RWPE2 (cell line): ENCODE measurements at regions not wholly inside any gene's neighbourhood (a gene's known extent, or its start where the extent isn't known, plus 50 kb on each side); places are given as distances from the start of the nearest gene placed in this dataset.

ENCODE experiments used
- ATAC-seq: fragments of 200-7000 bp; cut with Tn5 transposase; 3 replicates; pipeline ENCODE4 v1.9.1; 2021; ENCODE audit warnings: low read depth
- DNase-seq: peaks from one replicate; pipeline ENCODE4 v3.0.0-alpha.2; 2020; ENCODE audit warnings: low spot score
- H3K27ac ChIP-seq: fragments of 450-650 bp; 2 replicates; pipeline ENCODE4 v1.5.1; 2017; ENCODE audit warnings: mild to moderate bottlenecking; ENCODE audit not compliant: poor library complexity, severe bottlenecking
- H3K27me3 ChIP-seq: fragments of 250-450 bp; sonication (Bioruptor Pico); 2 replicates; pipeline ENCODE4 v1.5.1; 2021; ENCODE audit warnings: mild to moderate bottlenecking, moderate library complexity; ENCODE audit not compliant: insufficient read depth, poor library complexity, severe bottlenecking
- H3K36me3 ChIP-seq: fragments of 250-450 bp; sonication (Bioruptor Pico); 2 replicates; pipeline ENCODE4 v1.5.1; 2020; ENCODE audit warnings: low read depth, mild to moderate bottlenecking, moderate library complexity
- H3K4me1 ChIP-seq: fragments of 250-450 bp; sonication (Bioruptor Pico); 2 replicates; pipeline ENCODE4 v1.5.1; 2021; ENCODE audit warnings: mild to moderate bottlenecking, moderate library complexity; ENCODE audit not compliant: insufficient read depth, poor library complexity, severe bottlenecking
- H3K4me3 ChIP-seq: fragments of 250-450 bp; sonication (Bioruptor Pico); 2 replicates; pipeline ENCODE4 v1.5.1; 2021; ENCODE audit warnings: mild to moderate bottlenecking, moderate library complexity; ENCODE audit not compliant: severe bottlenecking
- H3K9me3 ChIP-seq: fragments of 250-450 bp; sonication (Bioruptor Pico); 2 replicates; pipeline ENCODE4 v1.5.1; 2021; ENCODE audit warnings: mild to moderate bottlenecking, moderate library complexity; ENCODE audit not compliant: severe bottlenecking
- CTCF ChIP-seq: fragments of 450-650 bp; IDR thresholded peaks from one replicate; pipeline ENCODE4 v1.5.1; 2017; ENCODE audit warnings: mild to moderate bottlenecking, moderate library complexity; ENCODE audit not compliant: poor library complexity, severe bottlenecking

- no peak overlapping the region for H3K4me3 ChIP-seq
- no peak for ATAC-seq
- no peaks in the 10 kb centered on the region for H3K36me3 ChIP-seq
- no peak for TF ChIP-seq CTCF
- DNase-seq, result no peak
- H3K27me3 ChIP-seq, result no peaks in the 10 kb centered on the region
- H3K4me1 ChIP-seq, result no peaks in the 10 kb centered on the region
- H3K27ac ChIP-seq, result no peak overlapping the region
- no peaks in the 10 kb centered on the region for H3K9me3 ChIP-seq
Observed at GRCh38 chr10:55220975-55221374, 419.9 kb upstream of the PCDH15 start.

GRCh38 chr10:55215699-55216098 is 414.7 kb upstream of the PCDH15 start:
- DNase-seq (no peak), ATAC-seq (no peak)
- TF ChIP-seq CTCF, result no peak

DNA sequence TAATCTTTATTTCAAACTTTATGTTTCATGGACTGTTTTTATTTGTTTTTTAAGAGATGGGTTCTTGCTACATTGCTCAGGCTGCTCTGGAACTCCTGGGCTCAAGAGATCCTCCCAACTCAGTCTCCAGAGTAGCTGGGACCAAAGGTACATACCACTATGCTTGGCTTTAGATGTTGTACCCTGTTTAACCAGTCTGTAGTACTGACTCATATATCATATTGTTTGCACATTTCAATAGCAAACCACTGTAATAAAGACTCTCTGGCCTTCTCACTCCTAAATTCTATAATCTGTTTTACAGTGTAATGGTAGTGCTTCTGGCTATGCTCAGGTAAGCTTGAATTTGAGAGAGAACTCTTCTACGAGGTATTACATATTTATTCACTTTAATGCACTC is 413.6 kb upstream of the PCDH15 start:
- Histone ChIP-seq H3K27me3 (peaks cover 3% of the 10 kb centered on the region), H3K4me1 (no peaks in the 10 kb centered on the region), H3K4me3 (no peak overlapping the region), H3K27ac (no peak overlapping the region), H3K9me3 (no peaks in the 10 kb centered on the region), H3K36me3 (no peaks in the 10 kb centered on the region)
- TF ChIP-seq CTCF, result no peak
- no peak for DNase-seq
- ATAC-seq, result no peak

More at GRCh38 chr10:55215699-55216098, 414.7 kb upstream of the PCDH15 start:
- Histone ChIP-seq H3K27ac (no peak overlapping the region), H3K27me3 (peaks cover 3% of the 10 kb centered on the region), H3K4me3 (no peak overlapping the region), H3K4me1 (no peaks in the 10 kb centered on the region), H3K9me3 (no peaks in the 10 kb centered on the region), H3K36me3 (no peaks in the 10 kb centered on the region)

- H3K27me3 ChIP-seq, result peaks cover 3% of the 10 kb centered on the region
- H3K9me3 ChIP-seq, result no peaks in the 10 kb centered on the region
- no peak overlapping the region for H3K27ac ChIP-seq
- ATAC-seq (no peak), DNase-seq (no peak)
- no peaks in the 10 kb centered on the region for H3K36me3 ChIP-seq
- no peak for TF ChIP-seq CTCF
- no peak overlapping the region for H3K4me3 ChIP-seq
- H3K4me1 ChIP-seq, result no peaks in the 10 kb centered on the region
Observed at GRCh38 chr10:55212051-55212450, 411.0 kb upstream of the PCDH15 start.

DNA sequence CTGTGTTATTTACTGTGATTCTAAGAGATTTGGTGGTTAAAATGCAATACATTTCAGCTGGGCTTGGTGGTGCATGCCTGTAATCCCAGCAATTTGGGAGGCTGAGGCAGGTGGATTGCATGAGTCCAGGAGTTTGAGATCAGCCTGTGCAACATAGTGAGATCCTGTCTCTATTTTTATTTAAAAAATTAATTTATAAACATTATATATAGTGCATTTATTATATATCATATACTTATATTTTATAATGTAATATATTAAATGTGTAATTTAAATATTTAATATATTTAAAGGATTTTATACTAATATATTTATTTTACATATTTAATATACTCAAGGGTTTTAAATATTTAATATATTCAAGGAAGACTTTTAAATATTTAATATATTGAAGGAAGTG is 402.8 kb upstream of the PCDH15 start:
- Histone ChIP-seq H3K36me3 (no peaks in the 10 kb centered on the region), H3K9me3 (no peaks in the 10 kb centered on the region), H3K4me3 (no peak overlapping the region), H3K4me1 (no peaks in the 10 kb centered on the region), H3K27ac (no peak overlapping the region), H3K27me3 (no peaks in the 10 kb centered on the region)
- ATAC-seq (no peak), DNase-seq (no peak)
- no peak for TF ChIP-seq CTCF
